Ectodermal cell (in vitro differentiated cells): ENCODE measurements at regions not wholly inside any gene's neighbourhood (a gene's known extent, or its start where the extent isn't known, plus 50 kb on each side); places are given as distances from the start of the nearest gene placed in this dataset.
"Not testable (repeated sequence)": the region's sequence is repeated elsewhere in the genome, so short reads cannot be mapped to it uniquely, and the experiment has no call there.

Experiments used
- H3K27ac ChIP-seq: 2 replicates; pipeline ENCODE4 v1.7.0; 2013; ENCODE audit warnings: mild to moderate bottlenecking, low read depth, low read length; ENCODE audit not compliant: insufficient read depth, poor library complexity, severe bottlenecking
- H3K27me3 ChIP-seq: 2 replicates; pipeline ENCODE4 v1.7.0; 2013; ENCODE audit warnings: mild to moderate bottlenecking, low read length; ENCODE audit not compliant: insufficient read depth, control insufficient read depth, poor library complexity, severe bottlenecking
- H3K36me3 ChIP-seq: one replicate; pipeline ENCODE4 v1.7.0; 2013; ENCODE audit warnings: low read length; ENCODE audit not compliant: control insufficient read depth, insufficient read depth
- H3K4me1 ChIP-seq: one replicate; pipeline ENCODE4 v1.7.0; 2013; ENCODE audit warnings: low read length; ENCODE audit not compliant: control insufficient read depth, insufficient read depth
- H3K4me3 ChIP-seq: 2 replicates; pipeline ENCODE4 v1.7.0; 2013; ENCODE audit warnings: low read depth, low read length, control low read depth; ENCODE audit not compliant: insufficient read depth
- H3K9me3 ChIP-seq: 2 replicates; pipeline ENCODE4 v1.7.0; 2013; ENCODE audit warnings: mild to moderate bottlenecking, low read length, moderate library complexity; ENCODE audit not compliant: control insufficient read depth
- WGBS, 2 experiments: methylation state at CpG; one replicate each; pipeline ENCODE4 v1.1.7; 2013; ENCODE audit warnings: missing lambda C conversion rate in 2 of 2; 5-methylcytosine and 5-hydroxymethylcytosine counted together

- no peaks in the 10 kb centered on the region for H3K27me3 ChIP-seq
- H3K4me1 ChIP-seq: no peaks in the 10 kb centered on the region
- WGBS, 2 experiments: 90 to 95% methylated on average over 2 of the region's 2 CpGs
- H3K4me3 ChIP-seq: no peak overlapping the region
- no peak overlapping the region for H3K27ac ChIP-seq
- no peaks in the 10 kb centered on the region for H3K9me3 ChIP-seq
- H3K36me3 ChIP-seq: no peaks in the 10 kb centered on the region
These were observed 1355.9 kb downstream of the SI start for GRCh38 chr3:163722405-163722804.

- H3K27ac ChIP-seq: no peak overlapping the region
- no peaks in the 10 kb centered on the region for H3K27me3 ChIP-seq
- WGBS, 2 experiments: 94 to 96% methylated on average over 6 of the region's 6 CpGs
- H3K36me3 ChIP-seq: no peaks in the 10 kb centered on the region
- H3K4me3 ChIP-seq: no peak overlapping the region
- no peaks in the 10 kb centered on the region for H3K4me1 ChIP-seq
- no peaks in the 10 kb centered on the region for H3K9me3 ChIP-seq
These were observed 1356.7 kb downstream of the SI start for GRCh38 chr3:163721596-163721995.

GRCh38 chr3:163717377-163717776 lies 1360.9 kb downstream of the SI start:
- Histone ChIP-seq H3K36me3 (no peaks in the 10 kb centered on the region), H3K27me3 (no peaks in the 10 kb centered on the region), H3K9me3 (no peaks in the 10 kb centered on the region), H3K4me1 (no peaks in the 10 kb centered on the region), H3K4me3 (no peak overlapping the region), H3K27ac (no peak overlapping the region)
- WGBS, 2 experiments: 85 to 93% methylated on average over 4 of the region's 4 CpGs

- Histone ChIP-seq H3K9me3 (no peaks in the 10 kb centered on the region), H3K4me1 (no peaks in the 10 kb centered on the region), H3K27ac (no peak overlapping the region), H3K27me3 (no peaks in the 10 kb centered on the region), H3K4me3 (no peak overlapping the region), H3K36me3 (no peaks in the 10 kb centered on the region)
- WGBS, 2 experiments: 94 to 100% methylated on average over 1 of the region's 1 CpG
These were observed 1369.9 kb downstream of the SI start for GRCh38 chr3:163708428-163708827.

GRCh38 chr3:163707659-163708058 lies 1370.6 kb downstream of the SI start:
- Histone ChIP-seq H3K27me3 (no peaks in the 10 kb centered on the region), H3K4me3 (no peak overlapping the region), H3K4me1 (no peaks in the 10 kb centered on the region), H3K27ac (no peak overlapping the region), H3K9me3 (no peaks in the 10 kb centered on the region), H3K36me3 (no peaks in the 10 kb centered on the region)

GRCh38 chr3:163698221-163698620 lies 1380.1 kb downstream of the SI start:
- H3K27me3 ChIP-seq, H3K27ac ChIP-seq, H3K4me1 ChIP-seq, H3K4me3 ChIP-seq, H3K36me3 ChIP-seq, H3K9me3 ChIP-seq: not testable (repeated sequence)
- 75% methylated on average over 5 of the region's 5 CpGs for WGBS, 2 experiments

GRCh38 chr3:163692494-163692893 lies 1385.8 kb downstream of the SI start:
- Histone ChIP-seq H3K27me3 (no peaks in the 10 kb centered on the region), H3K36me3 (no peaks in the 10 kb centered on the region), H3K4me1 (no peaks in the 10 kb centered on the region), H3K4me3 (no peak overlapping the region), H3K9me3 (no peaks in the 10 kb centered on the region), H3K27ac (no peak overlapping the region)
- 100% methylated on average over 1 of the region's 1 CpG for WGBS, 2 experiments

- 93 to 96% methylated on average over 2 of the region's 2 CpGs for WGBS, 2 experiments
- H3K9me3 ChIP-seq: no peaks in the 10 kb centered on the region
These were observed 1393.6 kb downstream of the SI start for GRCh38 chr3:163684651-163685050.

GRCh38 chr3:163672954-163673353 lies 1405.3 kb downstream of the SI start:
- Histone ChIP-seq H3K27ac (no peak overlapping the region), H3K36me3 (no peaks in the 10 kb centered on the region), H3K4me3 (no peak overlapping the region), H3K27me3 (no peaks in the 10 kb centered on the region), H3K4me1 (no peaks in the 10 kb centered on the region), H3K9me3 (no peaks in the 10 kb centered on the region)

More at GRCh38 chr3:163684651-163685050, 1393.6 kb downstream of the SI start:
- H3K36me3 ChIP-seq: no peaks in the 10 kb centered on the region
- H3K4me3 ChIP-seq: no peak overlapping the region
- H3K27me3 ChIP-seq: no peaks in the 10 kb centered on the region
- no peaks in the 10 kb centered on the region for H3K4me1 ChIP-seq
- no peak overlapping the region for H3K27ac ChIP-seq

GRCh38 chr3:163671201-163671600 lies 1407.1 kb downstream of the SI start:
- H3K4me3 ChIP-seq: no peak overlapping the region
- H3K27ac ChIP-seq: no peak overlapping the region
- H3K27me3 ChIP-seq: no peaks in the 10 kb centered on the region
- WGBS, 2 experiments: 94 to 97% methylated on average over 3 of the region's 3 CpGs
- H3K4me1 ChIP-seq: no peaks in the 10 kb centered on the region
- H3K36me3 ChIP-seq: no peaks in the 10 kb centered on the region
- no peaks in the 10 kb centered on the region for H3K9me3 ChIP-seq

- H3K27me3 ChIP-seq: no peaks in the 10 kb centered on the region
- no peak overlapping the region for H3K27ac ChIP-seq
- 94% methylated on average over 2 of the region's 2 CpGs for WGBS, 2 experiments
- no peaks in the 10 kb centered on the region for H3K36me3 ChIP-seq
- no peak overlapping the region for H3K4me3 ChIP-seq
- no peaks in the 10 kb centered on the region for H3K4me1 ChIP-seq
- H3K9me3 ChIP-seq: no peaks in the 10 kb centered on the region
These were observed 1413.8 kb downstream of the SI start for GRCh38 chr3:163664466-163664865.
